Hepatocyte (in vitro differentiated cells): ENCODE measurements at regions not wholly inside any gene's neighbourhood (a gene's known extent, or its start where the extent isn't known, plus 50 kb on each side); places are given as distances from the start of the nearest gene placed in this dataset.

Experiments used
- CTCF ChIP-seq: fragments of 200-600 bp; sonication (generic); IDR thresholded peaks from 2 replicates; pipeline ENCODE4 v1.5.1; 2016; ENCODE audit warnings: antibody characterized with exemption, mild to moderate bottlenecking; ENCODE audit not compliant: poor library complexity
- EZH2 ChIP-seq: fragments of 200-600 bp; sonication (generic); IDR thresholded peaks from 2 replicates; pipeline ENCODE4 v1.6.1; 2016; ENCODE audit warnings: antibody characterized with exemption, mild to moderate bottlenecking, borderline replicate concordance
- EZH2phosphoT487 ChIP-seq: fragments of 200-600 bp; sonication (generic); IDR thresholded peaks from one replicate; pipeline ENCODE4 v1.6.1; 2018; ENCODE audit warnings: antibody characterized with exemption, mild to moderate bottlenecking, low read depth, moderate library complexity; ENCODE audit not compliant: unreplicated experiment, severe bottlenecking

- TF ChIP-seq CTCF (no peak), EZH2 (no peak), EZH2phosphoT487 (no peak)
Observed at GRCh38 chr7:19480383-19480782, 228.5 kb downstream of the POLR1F start.
